Activated CD4-positive, alpha-beta T cell treated with anti-CD3 and anti-CD28 coated beads for 36 hours (primary cell): ENCODE measurements at regions not wholly inside any gene's neighbourhood (a gene's known extent, or its start where the extent isn't known, plus 50 kb on each side); places are given as distances from the start of the nearest gene placed in this dataset.
"Not testable (repeated sequence)": the region's sequence is repeated elsewhere in the genome, so short reads cannot be mapped to it uniquely, and the experiment has no call there.

Experiments
- ATAC-seq: fragments of 200-7000 bp; cut with Tn5 transposase; one replicate; pipeline ENCODE4 v1.10.0; 2021; ENCODE audit warnings: mild to moderate bottlenecking, moderate library complexity
- CTCF ChIA-PET: fragments of 350-600 bp; sonication (Branson Sonifier 250); formaldehyde crosslinking; loops from one replicate; lab custom pipeline; 2021; ENCODE audit warnings: antibody characterized with exemption; lab: Charles Lee
- POLR2A ChIA-PET: fragments of 350-600 bp; sonication (Branson Sonifier 250); formaldehyde crosslinking; loops from one replicate; lab custom pipeline; 2021; ENCODE audit warnings: antibody characterized with exemption, inconsistent platforms; lab: Charles Lee
- DNase-seq: peaks from one replicate; pipeline ENCODE4 v3.0.0-alpha.2; 2020
- H3K27ac Mint-ChIP-seq: one replicate; pipeline ENCODE4 v1.8.0; 2021; ENCODE audit warnings: mixed read lengths
- H3K27me3 Mint-ChIP-seq: one replicate; pipeline ENCODE4 v1.8.0; 2021; ENCODE audit warnings: mixed read lengths
- H3K36me3 Mint-ChIP-seq: one replicate; pipeline ENCODE4 v1.8.0; 2021; ENCODE audit warnings: low read depth, mixed read lengths
- H3K4me1 Mint-ChIP-seq: one replicate; pipeline ENCODE4 v1.8.0; 2021; ENCODE audit warnings: mixed read lengths
- H3K4me3 Mint-ChIP-seq: one replicate; pipeline ENCODE4 v1.8.0; 2021; ENCODE audit warnings: mild to moderate bottlenecking, moderate library complexity, mixed read lengths
- H3K9me3 Mint-ChIP-seq: one replicate; pipeline ENCODE4 v1.8.0; 2021; ENCODE audit warnings: low read depth, mixed read lengths
- intact Hi-C, 2 experiments: fragments of 100-400 bp; cut with DNase I in 1 of 2; cut with micrococcal nuclease in 1 of 2; formaldehyde crosslinking; loops; one replicate each; pipeline versions ENCODE4 v1.14.2 to v1.15.1; 2022 to 2024; cut with DNase I, micrococcal nuclease

DNA sequence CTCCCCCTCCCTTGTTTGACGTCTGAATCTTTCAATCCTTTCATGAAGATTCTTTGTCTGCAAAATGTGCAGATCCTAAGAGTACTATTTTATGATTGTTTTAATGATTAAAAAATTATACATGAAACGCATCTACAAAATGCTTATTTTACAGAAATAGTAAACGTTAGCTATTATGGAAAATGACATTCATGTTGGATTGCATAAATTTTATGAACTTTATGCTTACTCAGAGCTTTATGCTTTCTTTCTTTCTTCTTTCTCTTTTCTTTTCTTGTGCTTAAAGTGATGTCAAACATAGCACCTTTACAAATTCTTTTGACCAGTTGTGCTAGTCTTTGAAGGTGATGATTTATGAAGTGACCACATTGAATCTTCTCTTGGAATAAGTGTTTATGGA is 805.4 kb downstream of the ADCYAP1 start:
- H3K4me3 Mint-ChIP-seq, result no peak overlapping the region
- no peaks in the 10 kb centered on the region for H3K27me3 Mint-ChIP-seq
- H3K36me3 Mint-ChIP-seq, result no peaks in the 10 kb centered on the region
- no peak for DNase-seq
- ChIA-PET POLR2A (no interaction called here), CTCF (no interaction called here)
- ATAC-seq, result no peak
- H3K9me3 Mint-ChIP-seq, result no peaks in the 10 kb centered on the region
- intact Hi-C loops, result no loop called here
- no peak overlapping the region for H3K27ac Mint-ChIP-seq
- H3K4me1 Mint-ChIP-seq, result no peaks in the 10 kb centered on the region

DNA sequence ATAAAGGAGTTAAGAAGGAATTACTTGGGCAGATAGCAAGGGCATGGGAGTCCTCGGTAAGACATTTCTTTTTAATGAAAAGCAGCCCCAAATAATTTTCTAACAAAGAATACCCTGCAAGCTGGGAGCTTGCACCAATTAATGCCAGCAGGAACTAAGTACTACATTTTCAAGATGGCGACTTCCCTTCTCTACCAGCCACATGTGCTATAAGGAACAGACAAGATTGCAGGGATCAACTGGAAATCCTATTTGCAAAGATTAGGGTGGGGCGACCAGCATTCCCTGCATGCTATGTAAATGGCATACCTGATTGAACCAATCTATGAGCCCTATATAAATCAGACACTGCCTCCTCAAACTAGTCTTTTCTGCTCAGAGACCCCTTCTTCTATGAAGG is 827.5 kb downstream of the ADCYAP1 start:
- ChIA-PET CTCF (interaction anchor here (0.6 kb wide), 1 partner anchor 83 kb away, joined by 3 read pairs; no protein-coding TSS in a partner anchor), POLR2A (no interaction called here)
- no peak for DNase-seq
- Mint-ChIP-seq H3K27ac (no peak overlapping the region), H3K9me3 (no peaks in the 10 kb centered on the region), H3K4me3 (no peak overlapping the region), H3K27me3 (no peaks in the 10 kb centered on the region), H3K36me3 (no peaks in the 10 kb centered on the region), H3K4me1 (no peaks in the 10 kb centered on the region)
- no peak for ATAC-seq
- intact Hi-C loops, result loop anchor here in 1 of 2 experiments (5.0 kb wide), 1 partner anchor 50 kb away; no protein-coding TSS in a partner anchor

DNA sequence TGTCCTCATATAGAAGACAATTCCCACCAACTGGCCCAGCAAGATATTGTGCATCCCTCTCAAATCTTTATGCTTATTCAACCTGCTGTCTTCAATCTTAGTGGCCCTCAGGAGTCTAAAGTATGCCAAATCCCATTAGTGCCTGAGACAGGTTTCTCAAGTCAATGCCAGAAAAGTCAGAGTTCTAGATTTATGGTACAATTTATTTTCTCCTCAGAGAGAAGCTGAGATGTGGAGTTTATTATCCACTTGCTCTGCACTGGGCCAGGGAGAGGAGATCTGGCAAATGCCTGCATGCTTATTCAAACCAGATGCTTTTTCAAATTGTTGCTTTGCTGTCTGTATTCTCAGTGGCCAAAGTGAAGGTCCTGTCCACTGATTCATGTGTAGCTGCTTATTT is 825.2 kb downstream of the METTL4 start:
- Mint-ChIP-seq H3K27ac (no peak overlapping the region), H3K27me3 (no peaks in the 10 kb centered on the region)

DNA sequence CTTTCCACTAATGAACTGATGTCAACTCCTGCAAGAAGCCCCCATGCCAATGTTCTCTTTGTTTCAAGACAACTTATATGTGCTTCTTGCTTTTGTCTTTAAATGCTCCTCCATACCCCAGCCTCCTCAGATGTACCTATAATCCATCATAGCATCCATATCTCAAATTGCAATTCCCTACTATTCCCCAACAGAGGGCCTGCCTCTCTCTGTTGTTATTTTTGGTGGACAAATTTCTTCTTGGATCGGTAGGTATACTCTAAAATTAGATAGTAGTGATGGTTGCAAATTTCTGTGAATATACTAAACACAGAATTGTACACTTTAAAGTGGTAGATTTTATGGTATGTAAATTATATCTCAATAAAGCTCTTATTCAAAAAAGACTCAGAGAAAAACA is 820.1 kb downstream of the METTL4 start:
- H3K36me3 Mint-ChIP-seq, result no peaks in the 10 kb centered on the region
- no peak for ATAC-seq
- no peak overlapping the region for H3K4me3 Mint-ChIP-seq
- ChIA-PET POLR2A (no interaction called here), CTCF (no interaction called here)
- intact Hi-C loops, result no loop called here
- no peak for DNase-seq
- no peaks in the 10 kb centered on the region for H3K4me1 Mint-ChIP-seq
- no peak overlapping the region for H3K27ac Mint-ChIP-seq
- no peaks in the 10 kb centered on the region for H3K27me3 Mint-ChIP-seq
- H3K9me3 Mint-ChIP-seq, result no peaks in the 10 kb centered on the region

More for the DNA sequence above, 825.2 kb downstream of the METTL4 start:
- intact Hi-C loops, result no loop called here
- ATAC-seq, result no peak
- Mint-ChIP-seq H3K36me3 (no peaks in the 10 kb centered on the region), H3K9me3 (peaks cover 4% of the 10 kb centered on the region), H3K4me3 (no peak overlapping the region), H3K4me1 (no peaks in the 10 kb centered on the region)
- DNase-seq, result no peak
- ChIA-PET POLR2A (no interaction called here), CTCF (no interaction called here)

DNA sequence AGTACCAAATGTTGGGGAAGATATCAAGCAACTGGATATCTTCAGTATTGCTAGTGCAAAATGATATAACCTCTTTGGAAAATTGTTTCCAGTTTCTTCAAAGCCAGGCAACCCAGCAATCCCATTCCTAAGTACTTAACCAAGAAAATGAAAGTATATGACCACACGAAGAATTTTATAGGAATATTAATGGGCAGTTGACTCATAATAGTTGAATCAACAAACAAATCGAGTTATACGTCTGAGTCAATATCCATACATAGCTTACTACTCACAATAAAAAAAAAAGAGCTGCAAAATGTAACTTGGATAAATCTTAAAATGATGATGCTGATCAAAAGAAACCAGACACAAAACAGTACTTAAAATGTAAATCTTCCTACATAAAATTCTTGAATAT is 810.4 kb downstream of the METTL4 start:
- H3K4me1 Mint-ChIP-seq, result no peaks in the 10 kb centered on the region
- H3K9me3 Mint-ChIP-seq, result no peaks in the 10 kb centered on the region
- H3K4me3 Mint-ChIP-seq, result no peak overlapping the region
- intact Hi-C loops, result no loop called here
- ChIA-PET POLR2A (no interaction called here), CTCF (no interaction called here)
- no peaks in the 10 kb centered on the region for H3K27me3 Mint-ChIP-seq
- H3K27ac Mint-ChIP-seq, result no peak overlapping the region
- no peak for ATAC-seq
- H3K36me3 Mint-ChIP-seq, result no peaks in the 10 kb centered on the region
- DNase-seq, result no peak

DNA sequence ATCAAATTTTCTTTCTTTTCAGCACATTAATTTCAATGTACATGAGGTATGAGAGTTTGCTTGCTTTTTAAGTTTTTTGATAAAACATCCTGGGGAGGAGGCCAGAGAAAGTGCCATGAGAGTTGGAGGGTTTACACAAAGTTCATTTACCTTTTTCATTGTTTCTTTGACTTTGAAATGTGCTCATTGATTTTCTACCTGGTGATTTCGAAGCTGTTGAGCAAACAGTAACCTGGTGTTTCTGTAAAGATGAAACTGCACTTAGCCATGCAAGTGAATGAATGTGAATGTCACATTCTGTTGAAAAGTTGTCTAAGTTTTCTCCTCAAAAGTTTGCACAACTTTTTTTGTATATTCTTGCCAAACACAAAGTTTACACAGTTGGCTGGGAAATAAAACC is 797.0 kb downstream of the METTL4 start:
- Mint-ChIP-seq H3K36me3 (no peaks in the 10 kb centered on the region), H3K4me3 (no peak overlapping the region), H3K4me1 (no peaks in the 10 kb centered on the region), H3K27me3 (no peaks in the 10 kb centered on the region), H3K9me3 (no peaks in the 10 kb centered on the region), H3K27ac (no peak overlapping the region)
- no peak for ATAC-seq
- ChIA-PET POLR2A (no interaction called here), CTCF (interaction anchor here (0.9 kb wide), 1 partner anchor 17 kb away, joined by 4 read pairs; no protein-coding TSS in a partner anchor)
- DNase-seq, result no peak
- intact Hi-C loops, result no loop called here

DNA sequence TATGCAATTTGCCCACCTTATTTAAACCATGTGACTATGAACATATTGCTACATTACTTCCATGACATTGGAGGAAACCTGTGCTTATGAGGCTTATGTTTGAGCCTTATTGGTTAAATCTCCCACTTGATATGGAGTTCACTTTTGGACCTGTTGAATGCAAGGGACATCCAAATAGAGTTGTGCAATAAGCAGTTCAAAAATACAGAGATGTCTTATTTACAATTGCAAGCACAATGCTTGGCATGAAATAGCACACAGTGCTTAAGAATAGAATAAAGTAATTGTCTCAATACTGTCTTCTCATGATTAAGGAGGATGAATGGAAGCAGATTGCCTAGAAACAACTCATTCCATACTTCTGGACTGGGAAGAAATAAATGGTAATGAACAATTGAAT is 793.5 kb downstream of the METTL4 start:
- no peaks in the 10 kb centered on the region for H3K36me3 Mint-ChIP-seq
- ATAC-seq, result no peak
- H3K27ac Mint-ChIP-seq, result no peak overlapping the region
- CTCF ChIA-PET, result no interaction called here
- H3K27me3 Mint-ChIP-seq, result no peaks in the 10 kb centered on the region
- POLR2A ChIA-PET, result no interaction called here
- H3K9me3 Mint-ChIP-seq, result no peaks in the 10 kb centered on the region
- H3K4me1 Mint-ChIP-seq, result no peaks in the 10 kb centered on the region
- intact Hi-C loops, result no loop called here
- no peak for DNase-seq
- no peak overlapping the region for H3K4me3 Mint-ChIP-seq

DNA sequence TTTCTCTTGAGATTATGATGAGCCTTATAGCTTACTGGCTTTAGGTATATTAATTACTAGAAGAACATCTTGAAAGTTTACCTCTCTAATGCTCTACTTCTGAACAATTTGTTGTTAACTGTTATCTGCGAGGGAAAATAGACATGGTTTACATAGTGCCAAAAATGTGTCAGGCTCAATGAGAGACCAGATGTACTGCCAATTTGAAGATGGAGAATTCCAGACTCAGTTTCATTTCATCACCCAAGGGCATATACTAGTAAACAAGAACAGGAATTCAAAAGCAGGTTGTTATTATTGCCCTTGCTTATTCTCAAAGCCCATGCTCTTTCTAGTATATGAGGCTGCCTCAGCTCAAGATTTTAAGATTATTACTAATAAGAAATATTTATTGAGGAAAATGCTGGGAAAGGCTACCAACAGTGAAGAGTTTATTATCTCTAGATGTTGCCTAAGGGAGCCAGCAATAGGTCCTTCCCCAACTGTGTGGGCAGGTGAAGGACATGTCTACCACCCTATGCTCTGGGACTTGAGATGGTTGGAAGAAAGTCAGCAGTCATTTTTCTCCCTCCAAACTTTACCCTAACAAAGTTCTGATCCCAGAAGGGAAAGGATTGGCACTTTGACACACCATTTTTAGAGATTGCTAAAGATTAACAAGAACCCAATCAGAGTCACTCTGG is 792.7 kb downstream of the METTL4 start:
- intact Hi-C loops, result no loop called here
- POLR2A ChIA-PET, result no interaction called here
- Mint-ChIP-seq H3K36me3 (no peaks in the 10 kb centered on the region), H3K9me3 (no peaks in the 10 kb centered on the region), H3K27ac (no peak overlapping the region), H3K27me3 (no peaks in the 10 kb centered on the region), H3K4me3 (no peak overlapping the region), H3K4me1 (no peaks in the 10 kb centered on the region)
- DNase-seq, result no peak
- no peak for ATAC-seq
- CTCF ChIA-PET, result no interaction called here

DNA sequence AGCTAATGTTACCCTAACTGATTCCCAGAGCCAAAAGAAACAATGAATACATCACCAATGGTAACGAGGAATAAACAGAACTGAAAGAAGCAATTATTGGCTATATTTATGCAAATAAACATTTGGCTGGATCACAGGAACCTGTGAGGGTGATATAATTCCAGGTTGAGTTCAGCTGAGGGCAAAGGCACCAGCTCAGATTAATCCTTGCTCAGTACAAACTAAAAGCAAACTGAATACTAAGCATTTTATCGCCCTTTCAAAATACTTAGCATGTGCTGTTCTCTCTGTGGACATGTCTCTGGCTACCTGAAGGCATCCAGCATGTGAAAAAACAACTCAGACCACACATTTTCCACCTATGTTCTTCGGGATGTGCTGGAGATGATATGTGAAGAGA is 791.7 kb downstream of the METTL4 start:
- intact Hi-C loops, result no loop called here

DNA sequence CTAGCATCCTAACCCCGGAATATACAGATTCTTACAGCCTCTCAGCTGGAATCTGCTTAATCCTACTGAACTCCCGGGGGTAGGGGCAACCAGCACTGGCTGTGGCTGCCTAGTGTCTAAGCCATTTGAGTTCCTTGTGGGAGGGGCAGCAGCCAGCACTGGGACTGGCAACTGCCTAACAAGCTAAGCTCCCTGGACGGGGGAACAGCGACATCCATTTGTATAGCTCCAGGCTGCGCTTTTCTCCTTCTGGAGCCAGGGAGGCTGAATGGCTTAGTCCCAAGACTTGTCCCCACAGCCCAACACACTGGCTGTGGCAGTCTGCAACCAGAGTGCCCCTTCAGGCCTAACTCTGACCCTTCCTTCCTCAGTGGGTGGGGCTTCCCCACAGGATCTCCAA is 787.2 kb downstream of the METTL4 start:
- ATAC-seq (no peak), DNase-seq (no peak)
- Mint-ChIP-seq H3K27ac (no peak overlapping the region), H3K4me1 (no peaks in the 10 kb centered on the region), H3K27me3 (no peaks in the 10 kb centered on the region), H3K4me3 (no peak overlapping the region), H3K36me3 (no peaks in the 10 kb centered on the region), H3K9me3 (peaks cover 6% of the 10 kb centered on the region)
- ChIA-PET POLR2A (no interaction called here), CTCF (interaction anchor here (0.7 kb wide), 1 partner anchor 345 kb away, joined by 3 read pairs; no protein-coding TSS in a partner anchor)
- intact Hi-C loops, result no loop called here

More for the DNA sequence above, 791.7 kb downstream of the METTL4 start:
- no peak overlapping the region for H3K4me3 Mint-ChIP-seq
- no peaks in the 10 kb centered on the region for H3K27me3 Mint-ChIP-seq
- ChIA-PET POLR2A (no interaction called here), CTCF (interaction anchor here (0.6 kb wide), 1 partner anchor 292 kb away, joined by 3 read pairs; no protein-coding TSS in a partner anchor)
- no peaks in the 10 kb centered on the region for H3K36me3 Mint-ChIP-seq
- DNase-seq (no peak), ATAC-seq (no peak)
- H3K27ac Mint-ChIP-seq, result no peak overlapping the region
- no peaks in the 10 kb centered on the region for H3K9me3 Mint-ChIP-seq
- no peaks in the 10 kb centered on the region for H3K4me1 Mint-ChIP-seq

DNA sequence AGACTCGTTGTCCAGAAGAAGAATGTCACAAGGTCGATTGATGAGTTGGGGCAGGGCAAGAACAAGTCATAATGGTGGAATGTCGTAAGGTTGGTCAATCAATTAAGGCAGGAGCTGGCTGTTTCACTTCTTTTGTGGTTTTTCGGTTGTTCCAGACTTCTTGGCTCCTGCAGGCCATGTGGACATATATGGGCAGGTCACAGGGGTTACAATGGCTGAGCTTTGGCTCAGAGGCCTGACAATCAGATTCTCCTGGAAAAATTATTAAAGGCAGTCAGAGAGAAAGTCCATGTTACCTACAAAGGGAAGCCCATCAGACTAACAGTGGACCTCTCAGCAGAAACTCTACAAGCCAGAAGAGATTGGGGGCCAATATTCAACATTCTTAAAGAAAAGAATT is 785.3 kb downstream of the METTL4 start:
- H3K27ac Mint-ChIP-seq, H3K9me3 Mint-ChIP-seq, ATAC-seq, POLR2A ChIA-PET, H3K27me3 Mint-ChIP-seq, CTCF ChIA-PET, intact Hi-C loops, DNase-seq, H3K4me3 Mint-ChIP-seq, H3K4me1 Mint-ChIP-seq, H3K36me3 Mint-ChIP-seq: not testable (repeated sequence)

DNA sequence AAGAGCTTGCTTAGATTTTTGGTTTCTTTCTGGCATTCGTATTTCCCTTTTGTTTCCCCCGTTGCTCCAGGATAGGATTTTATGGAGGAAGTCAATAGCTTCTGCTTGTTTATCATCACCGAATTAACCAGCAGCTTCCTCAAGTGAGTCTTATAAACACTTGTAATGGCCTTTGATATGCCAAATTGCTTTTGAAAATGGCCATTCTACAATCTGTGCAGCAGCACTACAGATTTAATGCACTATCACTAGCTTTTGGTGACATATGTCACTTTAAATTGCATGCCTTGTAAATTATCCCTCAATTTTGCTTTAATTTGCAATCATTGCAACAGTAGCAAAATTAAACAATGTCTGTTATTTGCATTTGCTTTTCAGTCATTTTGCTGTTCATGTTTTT is 774.7 kb downstream of the METTL4 start:
- DNase-seq, result no peak
- ChIA-PET POLR2A (no interaction called here), CTCF (interaction anchor here (1.1 kb wide), 1 partner anchor 133 kb away, joined by 5 read pairs; no protein-coding TSS in a partner anchor)
- Mint-ChIP-seq H3K4me1 (no peaks in the 10 kb centered on the region), H3K27me3 (no peaks in the 10 kb centered on the region), H3K36me3 (no peaks in the 10 kb centered on the region), H3K27ac (no peak overlapping the region), H3K4me3 (no peak overlapping the region), H3K9me3 (no peaks in the 10 kb centered on the region)
- ATAC-seq, result no peak
- intact Hi-C loops, result no loop called here
